ENCODE measurements at regions not wholly inside any gene's neighbourhood (a gene's known extent, or its start where the extent isn't known, plus 50 kb on each side); places are given as distances from the start of the nearest gene placed in this dataset.

- TF ChIP-seq SUZ12 (IDR thresholded peaks at IDR 0.05; ENCODE audit: extremely low read depth, insufficient read depth, insufficient read length) (no peak), YY1 (IDR thresholded peaks at IDR 0.05; ENCODE audit: insufficient read depth, insufficient read length) (no peak), ZNF274 (IDR thresholded peaks at IDR 0.05; ENCODE audit: low read depth, low read length) (no peak)
Observed at GRCh38 chr9:38249587-38250210, 142.8 kb upstream of the ALDH1B1 start.
